HepG2 (cell line): ENCODE measurements at regions not wholly inside any gene's neighbourhood (a gene's known extent, or its start where the extent isn't known, plus 50 kb on each side); places are given as distances from the start of the nearest gene placed in this dataset.

ENCODE experiments used
- SNRNP70 ChIP-seq: fragments of 200-400 bp; formaldehyde crosslinking; IDR thresholded peaks from 2 replicates; pipeline ENCODE4 v1.6.1; 2017; ENCODE audit warnings: mild to moderate bottlenecking, low read depth, low read length, moderate library complexity
- STAG1 ChIP-seq: sonication (generic); formaldehyde crosslinking; IDR thresholded peaks from 2 replicates; pipeline ENCODE4 v1.4.0; 2020; ENCODE audit warnings: missing genetic modification reagents
- ZNF207 ChIP-seq: fragments of 450-650 bp; IDR thresholded peaks from 2 replicates; pipeline ENCODE4 v1.6.1; 2016; ENCODE audit warnings: antibody characterized with exemption, borderline replicate concordance
- ZNF343 ChIP-seq: sonication (generic); formaldehyde crosslinking; IDR thresholded peaks from 2 replicates; pipeline ENCODE4 v1.4.0; 2020; ENCODE audit warnings: mild to moderate bottlenecking, missing genetic modification reagents
- ZNF407 ChIP-seq: sonication (generic); formaldehyde crosslinking; IDR thresholded peaks from one replicate; pipeline ENCODE4 v1.5.1; 2020; ENCODE audit warnings: mild to moderate bottlenecking, missing genetic modification reagents; ENCODE audit errors: not compliant biosample characterization
- TF ChIP-seq, protein P1 (sequence below): sonication (generic); formaldehyde crosslinking; IDR thresholded peaks from 2 replicates; pipeline ENCODE4 v1.9.0; 2021; ENCODE audit warnings: missing genetic modification reagents, borderline replicate concordance
- TF ChIP-seq, protein P2 (sequence below): sonication (generic); formaldehyde crosslinking; IDR thresholded peaks from 2 replicates; pipeline ENCODE4 v1.5.0; 2020; ENCODE audit warnings: mild to moderate bottlenecking, missing genetic modification reagents, moderate library complexity

DNA sequence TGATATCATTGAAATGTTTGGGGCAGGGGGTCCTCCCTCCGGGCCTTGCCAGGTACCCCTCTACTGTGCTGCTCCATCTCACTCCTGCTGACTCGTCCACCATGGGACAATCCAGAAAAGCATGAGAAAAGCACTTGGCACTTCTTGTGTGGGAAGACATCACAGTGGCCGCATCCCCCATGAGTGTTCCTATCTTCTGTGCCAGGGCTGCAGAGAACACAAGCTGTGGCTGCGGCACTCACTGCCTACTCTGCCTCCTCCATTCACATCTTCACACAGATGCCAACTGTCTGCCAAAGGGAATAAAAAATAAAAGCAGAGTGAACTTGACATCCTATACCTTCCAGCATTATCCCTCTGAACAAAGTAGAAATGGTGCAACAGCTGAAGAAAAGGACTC lies 117.4 kb upstream of the PROKR2 start (continued):
- TF ChIP-seq ZNF343 (CRISPR knock-in tag) (no peak), ZNF407 (CRISPR knock-in tag) (no peak), SNRNP70 (no peak), ZNF207 (no peak), STAG1 (CRISPR knock-in tag) (no peak)
- TF ChIP-seq, protein P1, sequence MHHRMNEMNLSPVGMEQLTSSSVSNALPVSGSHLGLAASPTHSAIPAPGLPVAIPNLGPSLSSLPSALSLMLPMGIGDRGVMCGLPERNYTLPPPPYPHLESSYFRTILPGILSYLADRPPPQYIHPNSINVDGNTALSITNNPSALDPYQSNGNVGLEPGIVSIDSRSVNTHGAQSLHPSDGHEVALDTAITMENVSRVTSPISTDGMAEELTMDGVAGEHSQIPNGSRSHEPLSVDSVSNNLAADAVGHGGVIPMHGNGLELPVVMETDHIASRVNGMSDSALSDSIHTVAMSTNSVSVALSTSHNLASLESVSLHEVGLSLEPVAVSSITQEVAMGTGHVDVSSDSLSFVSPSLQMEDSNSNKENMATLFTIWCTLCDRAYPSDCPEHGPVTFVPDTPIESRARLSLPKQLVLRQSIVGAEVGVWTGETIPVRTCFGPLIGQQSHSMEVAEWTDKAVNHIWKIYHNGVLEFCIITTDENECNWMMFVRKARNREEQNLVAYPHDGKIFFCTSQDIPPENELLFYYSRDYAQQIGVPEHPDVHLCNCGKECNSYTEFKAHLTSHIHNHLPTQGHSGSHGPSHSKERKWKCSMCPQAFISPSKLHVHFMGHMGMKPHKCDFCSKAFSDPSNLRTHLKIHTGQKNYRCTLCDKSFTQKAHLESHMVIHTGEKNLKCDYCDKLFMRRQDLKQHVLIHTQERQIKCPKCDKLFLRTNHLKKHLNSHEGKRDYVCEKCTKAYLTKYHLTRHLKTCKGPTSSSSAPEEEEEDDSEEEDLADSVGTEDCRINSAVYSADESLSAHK (CRISPR knock-in tag): no peak
- TF ChIP-seq, protein P2, sequence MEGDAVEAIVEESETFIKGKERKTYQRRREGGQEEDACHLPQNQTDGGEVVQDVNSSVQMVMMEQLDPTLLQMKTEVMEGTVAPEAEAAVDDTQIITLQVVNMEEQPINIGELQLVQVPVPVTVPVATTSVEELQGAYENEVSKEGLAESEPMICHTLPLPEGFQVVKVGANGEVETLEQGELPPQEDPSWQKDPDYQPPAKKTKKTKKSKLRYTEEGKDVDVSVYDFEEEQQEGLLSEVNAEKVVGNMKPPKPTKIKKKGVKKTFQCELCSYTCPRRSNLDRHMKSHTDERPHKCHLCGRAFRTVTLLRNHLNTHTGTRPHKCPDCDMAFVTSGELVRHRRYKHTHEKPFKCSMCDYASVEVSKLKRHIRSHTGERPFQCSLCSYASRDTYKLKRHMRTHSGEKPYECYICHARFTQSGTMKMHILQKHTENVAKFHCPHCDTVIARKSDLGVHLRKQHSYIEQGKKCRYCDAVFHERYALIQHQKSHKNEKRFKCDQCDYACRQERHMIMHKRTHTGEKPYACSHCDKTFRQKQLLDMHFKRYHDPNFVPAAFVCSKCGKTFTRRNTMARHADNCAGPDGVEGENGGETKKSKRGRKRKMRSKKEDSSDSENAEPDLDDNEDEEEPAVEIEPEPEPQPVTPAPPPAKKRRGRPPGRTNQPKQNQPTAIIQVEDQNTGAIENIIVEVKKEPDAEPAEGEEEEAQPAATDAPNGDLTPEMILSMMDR (CRISPR knock-in tag): no peak
